Adrenal gland (tissue), 9 donors: ENCODE measurements at regions not wholly inside any gene's neighbourhood (a gene's known extent, or its start where the extent isn't known, plus 50 kb on each side); places are given as distances from the start of the nearest gene placed in this dataset.
A peak's percentile ranks its signal among the peaks of the same experiment; 100 is the strongest.

Experiments
- DNase-seq, 7 donors: peaks; one replicate each; pipeline ENCODE4 v3.0.0-alpha.2; 2019 to 2020
- H3K27ac ChIP-seq, 5 donors: fragments of 200-600 bp; sonication (generic) in 4 of 5; 1 replicate in 3 of 5; 2 replicates in 2 of 5; pipeline versions ENCODE4 v1.5.1 to v1.8.0; 2016 to 2020; ENCODE audit warnings: mild to moderate bottlenecking in 1 of 5
- H3K27me3 ChIP-seq: fragments of 200-600 bp; 2 replicates; pipeline ENCODE4 v1.8.0; 2021
- H3K36me3 ChIP-seq, 2 donors: fragments of 200-600 bp; replicated peaks in 1 of 2; 1 replicate in 1 of 2; 2 replicates in 1 of 2; pipeline versions ENCODE4 v1.5.1 to v1.8.0; 2018 to 2022
- H3K4me1 ChIP-seq, 2 donors: fragments of 200-600 bp; replicated peaks in 1 of 2; 1 replicate in 1 of 2; 2 replicates in 1 of 2; pipeline versions ENCODE4 v1.5.1 to v1.8.0; 2018 to 2021
- H3K4me3 ChIP-seq, 4 donors: fragments of 200-600 bp; sonication (generic) in 3 of 4; one replicate each; pipeline ENCODE4 v1.5.1; 2016 to 2018
- H3K9me3 ChIP-seq, 3 donors: fragments of 200-600 bp; sonication (generic) in 1 of 3; replicated peaks in 1 of 3; 1 replicate in 2 of 3; 2 replicates in 1 of 3; pipeline versions ENCODE4 v1.5.1 to v1.8.0; 2016 to 2021
- CTCF ChIP-seq, 6 experiments: fragments of 450-650 bp in 4 of 6; fragments of 200-600 bp in 2 of 6; sonication (generic) in 1 of 6; IDR thresholded peaks; 1 replicate in 5 of 6; 2 replicates in 1 of 6; pipeline versions ENCODE4 v1.5.1 to v1.8.0; 2016 to 2021; ENCODE audit warnings: antibody characterized with exemption in 6 of 6, mild to moderate bottlenecking in 2 of 6, moderate library complexity in 1 of 6
- POLR2A ChIP-seq, 2 donors: fragments of 450-650 bp; IDR thresholded peaks; one replicate each; pipeline ENCODE4 v1.6.1; 2017; ENCODE audit warnings: antibody characterized with exemption in 2 of 2, mild to moderate bottlenecking in 2 of 2, moderate library complexity in 1 of 2
- WGBS, 4 donors: extraction: QIAGEN DNeasy Blood & Tissue Kit in 2 of 4; methylation state at CpG; one replicate each; pipeline versions ENCODE4 v1.1.5 to v1.1.7; 2013 to 2017; 5-methylcytosine and 5-hydroxymethylcytosine counted together
- intact Hi-C, 2 donors: fragments of 100-400 bp; cut with DNase I; formaldehyde crosslinking; loops; one replicate each; pipeline versions ENCODE4 v1.14.1 to v1.15.0; 2022 to 2023
- donor health status: healthy with polysubstance abuse.
- donor health status: Bipolar disorder and iron deficiency.
- donor health status: DM: yes; HTN: yes; CAD: no.
- donor health status: DM: no; HTN: no; CAD: no.
- donor health status: DM: no; HTN: no; CAD: no.

GRCh38 chr10:3542185-3542611 lies 242.8 kb downstream of the KLF6 start:
- no peak overlapping the region for H3K4me3 ChIP-seq
- H3K36me3 ChIP-seq = no peaks in the 10 kb centered on the region
- H3K9me3 ChIP-seq = no peaks in the 10 kb centered on the region
- H3K27ac ChIP-seq = no peak overlapping the region
- H3K27me3 ChIP-seq = no peaks in the 10 kb centered on the region
- intact Hi-C loops = no loop called here
- H3K4me1 ChIP-seq = peaks cover 0 to 4% of the 10 kb centered on the region in 2 donors
- no peak for TF ChIP-seq POLR2A (IDR thresholded peaks at IDR 0.05)
- TF ChIP-seq CTCF (IDR thresholded peaks at IDR 0.05) = no peak
- DNase-seq = peak in 3 of 7 donors; percentile 12 to 42 (median 31)
- 50 to 59% (median 51%) methylated on average over 5 of the region's 5 CpGs for WGBS, 4 donors

- H3K27me3 ChIP-seq = no peaks in the 10 kb centered on the region
- intact Hi-C loops = no loop called here
- peaks cover 0 to 4% of the 10 kb centered on the region in 2 donors for H3K4me1 ChIP-seq
- no peak overlapping the region for H3K27ac ChIP-seq
- H3K36me3 ChIP-seq = no peaks in the 10 kb centered on the region
- TF ChIP-seq CTCF (IDR thresholded peaks at IDR 0.05) = no peak
- TF ChIP-seq POLR2A (IDR thresholded peaks at IDR 0.05) = no peak
- no peak overlapping the region for H3K4me3 ChIP-seq
- no peak for DNase-seq
- WGBS, 4 donors = 91 to 93% (median 92%) methylated on average over 14 to 20 of the region's 20 CpGs
- H3K9me3 ChIP-seq = no peaks in the 10 kb centered on the region
These were observed 245.2 kb downstream of the KLF6 start for GRCh38 chr10:3539696-3540383.

GRCh38 chr10:3538656-3539531 lies 246.1 kb downstream of the KLF6 start:
- peaks cover 0 to 4% of the 10 kb centered on the region in 2 donors for H3K4me1 ChIP-seq
- WGBS, 4 donors = 70 to 77% (median 75%) methylated on average over 16 to 25 of the region's 25 CpGs
- intact Hi-C loops = no loop called here
- no peaks in the 10 kb centered on the region for H3K9me3 ChIP-seq
- no peak overlapping the region for H3K4me3 ChIP-seq
- peak overlapping the region in 2 of 5 donors; percentile 45 to 59 for H3K27ac ChIP-seq
- DNase-seq = peak in 5 of 7 donors; percentile 26 to 65 (median 37)
- no peaks in the 10 kb centered on the region for H3K27me3 ChIP-seq
- no peaks in the 10 kb centered on the region for H3K36me3 ChIP-seq
- no peak for TF ChIP-seq POLR2A (IDR thresholded peaks at IDR 0.05)
- no peak for TF ChIP-seq CTCF (IDR thresholded peaks at IDR 0.05)

GRCh38 chr10:3538291-3538655 lies 246.7 kb downstream of the KLF6 start:
- no peak for DNase-seq
- Histone ChIP-seq H3K36me3 (no peaks in the 10 kb centered on the region), H3K4me1 (peaks cover 0 to 4% of the 10 kb centered on the region in 2 donors), H3K27ac (peak overlapping the region in 2 of 5 donors; percentile 45 to 54), H3K9me3 (no peaks in the 10 kb centered on the region), H3K27me3 (no peaks in the 10 kb centered on the region), H3K4me3 (no peak overlapping the region)
- intact Hi-C loops = no loop called here
- TF ChIP-seq CTCF (IDR thresholded peaks at IDR 0.05) (no peak), POLR2A (IDR thresholded peaks at IDR 0.05) (no peak)
- WGBS, 4 donors = 79 to 84% (median 80%) methylated on average over 6 of the region's 6 CpGs
